SK-N-SH (cell line): ENCODE measurements at regions not wholly inside any gene's neighbourhood (a gene's known extent, or its start where the extent isn't known, plus 50 kb on each side); places are given as distances from the start of the nearest gene placed in this dataset.

ENCODE experiments used
- JUND ChIP-seq: IDR thresholded peaks from 2 replicates; pipeline ENCODE4 v1.4.0; 2012
- POLR2AphosphoS5 ChIP-seq: IDR thresholded peaks from 2 replicates; pipeline ENCODE4 v1.6.1; 2012; ENCODE audit warnings: low read depth, low read length
- TF ChIP-seq, protein P1 (sequence below): fragments of 200-600 bp; sonication (generic); IDR thresholded peaks from 2 replicates; pipeline ENCODE4 v1.6.1; 2017; ENCODE audit warnings: antibody characterized with exemption, mild to moderate bottlenecking, moderate library complexity
- TF ChIP-seq, protein P2 (sequence below): IDR thresholded peaks from 2 replicates; pipeline ENCODE4 v1.6.1; 2012; ENCODE audit warnings: mild to moderate bottlenecking, low read depth, low read length, moderate library complexity

DNA sequence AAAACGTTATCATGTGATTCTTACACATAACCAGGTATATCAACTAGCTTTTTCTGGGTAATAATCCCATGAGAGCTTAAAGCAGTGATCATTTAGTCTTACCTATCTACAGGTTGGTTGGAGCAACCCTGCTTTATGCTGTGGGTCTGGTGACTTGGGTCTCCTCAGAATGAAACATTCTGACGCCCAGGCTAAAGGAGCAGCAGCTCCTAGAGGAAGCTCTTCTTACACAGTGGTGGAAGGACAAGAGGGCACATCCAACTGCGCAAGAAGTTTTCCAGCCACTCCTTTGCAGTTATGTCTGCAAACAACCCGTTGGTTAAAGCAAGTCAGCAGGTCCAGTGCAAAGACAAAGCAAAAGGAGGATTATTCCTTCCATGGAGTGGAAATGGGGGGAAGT, 377.5 kb downstream of the EDEM1 start:
- TF ChIP-seq, protein P1, sequence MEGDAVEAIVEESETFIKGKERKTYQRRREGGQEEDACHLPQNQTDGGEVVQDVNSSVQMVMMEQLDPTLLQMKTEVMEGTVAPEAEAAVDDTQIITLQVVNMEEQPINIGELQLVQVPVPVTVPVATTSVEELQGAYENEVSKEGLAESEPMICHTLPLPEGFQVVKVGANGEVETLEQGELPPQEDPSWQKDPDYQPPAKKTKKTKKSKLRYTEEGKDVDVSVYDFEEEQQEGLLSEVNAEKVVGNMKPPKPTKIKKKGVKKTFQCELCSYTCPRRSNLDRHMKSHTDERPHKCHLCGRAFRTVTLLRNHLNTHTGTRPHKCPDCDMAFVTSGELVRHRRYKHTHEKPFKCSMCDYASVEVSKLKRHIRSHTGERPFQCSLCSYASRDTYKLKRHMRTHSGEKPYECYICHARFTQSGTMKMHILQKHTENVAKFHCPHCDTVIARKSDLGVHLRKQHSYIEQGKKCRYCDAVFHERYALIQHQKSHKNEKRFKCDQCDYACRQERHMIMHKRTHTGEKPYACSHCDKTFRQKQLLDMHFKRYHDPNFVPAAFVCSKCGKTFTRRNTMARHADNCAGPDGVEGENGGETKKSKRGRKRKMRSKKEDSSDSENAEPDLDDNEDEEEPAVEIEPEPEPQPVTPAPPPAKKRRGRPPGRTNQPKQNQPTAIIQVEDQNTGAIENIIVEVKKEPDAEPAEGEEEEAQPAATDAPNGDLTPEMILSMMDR: no peak
- TF ChIP-seq POLR2AphosphoS5: no peak
- no peak for TF ChIP-seq JUND
- TF ChIP-seq, protein P2, sequence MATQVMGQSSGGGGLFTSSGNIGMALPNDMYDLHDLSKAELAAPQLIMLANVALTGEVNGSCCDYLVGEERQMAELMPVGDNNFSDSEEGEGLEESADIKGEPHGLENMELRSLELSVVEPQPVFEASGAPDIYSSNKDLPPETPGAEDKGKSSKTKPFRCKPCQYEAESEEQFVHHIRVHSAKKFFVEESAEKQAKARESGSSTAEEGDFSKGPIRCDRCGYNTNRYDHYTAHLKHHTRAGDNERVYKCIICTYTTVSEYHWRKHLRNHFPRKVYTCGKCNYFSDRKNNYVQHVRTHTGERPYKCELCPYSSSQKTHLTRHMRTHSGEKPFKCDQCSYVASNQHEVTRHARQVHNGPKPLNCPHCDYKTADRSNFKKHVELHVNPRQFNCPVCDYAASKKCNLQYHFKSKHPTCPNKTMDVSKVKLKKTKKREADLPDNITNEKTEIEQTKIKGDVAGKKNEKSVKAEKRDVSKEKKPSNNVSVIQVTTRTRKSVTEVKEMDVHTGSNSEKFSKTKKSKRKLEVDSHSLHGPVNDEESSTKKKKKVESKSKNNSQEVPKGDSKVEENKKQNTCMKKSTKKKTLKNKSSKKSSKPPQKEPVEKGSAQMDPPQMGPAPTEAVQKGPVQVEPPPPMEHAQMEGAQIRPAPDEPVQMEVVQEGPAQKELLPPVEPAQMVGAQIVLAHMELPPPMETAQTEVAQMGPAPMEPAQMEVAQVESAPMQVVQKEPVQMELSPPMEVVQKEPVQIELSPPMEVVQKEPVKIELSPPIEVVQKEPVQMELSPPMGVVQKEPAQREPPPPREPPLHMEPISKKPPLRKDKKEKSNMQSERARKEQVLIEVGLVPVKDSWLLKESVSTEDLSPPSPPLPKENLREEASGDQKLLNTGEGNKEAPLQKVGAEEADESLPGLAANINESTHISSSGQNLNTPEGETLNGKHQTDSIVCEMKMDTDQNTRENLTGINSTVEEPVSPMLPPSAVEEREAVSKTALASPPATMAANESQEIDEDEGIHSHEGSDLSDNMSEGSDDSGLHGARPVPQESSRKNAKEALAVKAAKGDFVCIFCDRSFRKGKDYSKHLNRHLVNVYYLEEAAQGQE: no peak
